WTC11 (cell line): ENCODE measurements at regions not wholly inside any gene's neighbourhood (a gene's known extent, or its start where the extent isn't known, plus 50 kb on each side); places are given as distances from the start of the nearest gene placed in this dataset.

Source experiments
- NR3C1 ChIP-seq: sonication (generic); formaldehyde crosslinking; conservative IDR thresholded peaks from 2 replicates; pipeline ENCODE4 v1.8.1; 2023; ENCODE audit warnings: low read depth, mild to moderate bottlenecking, missing genetic modification reagents
- TP53 ChIP-seq: sonication (generic); formaldehyde crosslinking; IDR thresholded peaks from 2 replicates; pipeline ENCODE4 v1.8.1; 2023; ENCODE audit warnings: mild to moderate bottlenecking, missing genetic modification reagents
- ZNF232 ChIP-seq: sonication (generic); formaldehyde crosslinking; IDR thresholded peaks from 2 replicates; pipeline ENCODE4 v1.8.0; 2022; ENCODE audit warnings: mild to moderate bottlenecking, missing genetic modification reagents
- TF ChIP-seq, protein P1 (sequence below): fragments of 200-600 bp; IDR thresholded peaks from 2 replicates; pipeline ENCODE4 v1.8.0; 2022; ENCODE audit warnings: antibody characterized with exemption
- TF ChIP-seq, protein P2 (sequence below): sonication (generic); formaldehyde crosslinking; IDR thresholded peaks from 2 replicates; pipeline ENCODE4 v1.8.1; 2023; ENCODE audit warnings: mild to moderate bottlenecking, missing genetic modification reagents

DNA sequence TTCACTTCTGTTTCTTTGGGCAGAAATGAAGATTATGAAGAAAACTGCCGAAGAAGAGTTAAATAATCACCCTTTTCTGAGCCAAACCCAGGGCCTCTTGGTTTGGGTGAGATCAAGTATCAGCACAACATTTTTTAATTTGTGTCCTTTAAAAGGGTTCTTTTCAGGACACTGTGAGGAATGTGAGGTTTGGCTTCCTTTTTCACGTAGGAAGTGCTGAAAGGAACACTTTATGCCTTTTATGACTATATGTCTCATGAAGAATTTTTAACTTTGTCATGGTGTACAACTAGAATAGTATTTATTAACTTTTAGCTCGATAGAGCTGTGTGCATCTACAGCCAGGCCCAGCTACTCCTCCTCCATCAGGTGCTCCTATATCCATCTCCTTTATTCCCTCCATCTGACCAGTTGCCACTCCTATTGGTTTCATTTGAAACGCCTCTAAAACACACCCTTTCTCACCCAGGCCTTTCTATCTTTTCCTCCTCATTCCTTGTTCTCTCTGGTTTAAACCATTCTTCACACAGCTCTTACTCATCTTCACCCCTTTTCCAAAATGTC, 103.6 kb upstream of the LRIG3 start:
- TF ChIP-seq ZNF232 (CRISPR knock-in tag) (no peak), NR3C1 (CRISPR knock-in tag) (no peak), TP53 (CRISPR knock-in tag) (no peak)
- TF ChIP-seq, protein P1, sequence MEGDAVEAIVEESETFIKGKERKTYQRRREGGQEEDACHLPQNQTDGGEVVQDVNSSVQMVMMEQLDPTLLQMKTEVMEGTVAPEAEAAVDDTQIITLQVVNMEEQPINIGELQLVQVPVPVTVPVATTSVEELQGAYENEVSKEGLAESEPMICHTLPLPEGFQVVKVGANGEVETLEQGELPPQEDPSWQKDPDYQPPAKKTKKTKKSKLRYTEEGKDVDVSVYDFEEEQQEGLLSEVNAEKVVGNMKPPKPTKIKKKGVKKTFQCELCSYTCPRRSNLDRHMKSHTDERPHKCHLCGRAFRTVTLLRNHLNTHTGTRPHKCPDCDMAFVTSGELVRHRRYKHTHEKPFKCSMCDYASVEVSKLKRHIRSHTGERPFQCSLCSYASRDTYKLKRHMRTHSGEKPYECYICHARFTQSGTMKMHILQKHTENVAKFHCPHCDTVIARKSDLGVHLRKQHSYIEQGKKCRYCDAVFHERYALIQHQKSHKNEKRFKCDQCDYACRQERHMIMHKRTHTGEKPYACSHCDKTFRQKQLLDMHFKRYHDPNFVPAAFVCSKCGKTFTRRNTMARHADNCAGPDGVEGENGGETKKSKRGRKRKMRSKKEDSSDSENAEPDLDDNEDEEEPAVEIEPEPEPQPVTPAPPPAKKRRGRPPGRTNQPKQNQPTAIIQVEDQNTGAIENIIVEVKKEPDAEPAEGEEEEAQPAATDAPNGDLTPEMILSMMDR, result no peak
- TF ChIP-seq, protein P2, sequence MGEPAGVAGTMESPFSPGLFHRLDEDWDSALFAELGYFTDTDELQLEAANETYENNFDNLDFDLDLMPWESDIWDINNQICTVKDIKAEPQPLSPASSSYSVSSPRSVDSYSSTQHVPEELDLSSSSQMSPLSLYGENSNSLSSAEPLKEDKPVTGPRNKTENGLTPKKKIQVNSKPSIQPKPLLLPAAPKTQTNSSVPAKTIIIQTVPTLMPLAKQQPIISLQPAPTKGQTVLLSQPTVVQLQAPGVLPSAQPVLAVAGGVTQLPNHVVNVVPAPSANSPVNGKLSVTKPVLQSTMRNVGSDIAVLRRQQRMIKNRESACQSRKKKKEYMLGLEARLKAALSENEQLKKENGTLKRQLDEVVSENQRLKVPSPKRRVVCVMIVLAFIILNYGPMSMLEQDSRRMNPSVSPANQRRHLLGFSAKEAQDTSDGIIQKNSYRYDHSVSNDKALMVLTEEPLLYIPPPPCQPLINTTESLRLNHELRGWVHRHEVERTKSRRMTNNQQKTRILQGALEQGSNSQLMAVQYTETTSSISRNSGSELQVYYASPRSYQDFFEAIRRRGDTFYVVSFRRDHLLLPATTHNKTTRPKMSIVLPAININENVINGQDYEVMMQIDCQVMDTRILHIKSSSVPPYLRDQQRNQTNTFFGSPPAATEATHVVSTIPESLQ (CRISPR knock-in tag), result no peak
